H9 (cell line): ENCODE measurements at regions not wholly inside any gene's neighbourhood (a gene's known extent, or its start where the extent isn't known, plus 50 kb on each side); places are given as distances from the start of the nearest gene placed in this dataset.

Source experiments
- DNase-seq: peaks from one replicate; pipeline ENCODE4 v3.0.0-alpha.2; 2017
- H2AFZ ChIP-seq: one replicate; pipeline ENCODE4 v1.6.1; 2013; ENCODE audit warnings: mild to moderate bottlenecking, low read length, control low read depth, moderate library complexity
- H2AK5ac ChIP-seq: 2 replicates; pipeline ENCODE4 v1.6.1; 2013; ENCODE audit warnings: low read length, control low read depth, mixed read lengths; ENCODE audit not compliant: insufficient read length
- H2BK120ac ChIP-seq: one replicate; pipeline ENCODE4 v1.6.1; 2013; ENCODE audit warnings: low read depth, mild to moderate bottlenecking, low read length, control low read depth, inconsistent platforms; ENCODE audit not compliant: poor library complexity, severe bottlenecking
- H2BK12ac ChIP-seq: 2 replicates; pipeline ENCODE4 v1.6.1; 2013; ENCODE audit warnings: low read length, control low read depth, mixed read lengths, low read depth; ENCODE audit not compliant: insufficient read length
- H2BK15ac ChIP-seq: 2 replicates; pipeline ENCODE4 v1.6.1; 2013; ENCODE audit warnings: low read depth, low read length, control low read depth
- H2BK20ac ChIP-seq: one replicate; pipeline ENCODE4 v1.6.1; 2013; ENCODE audit warnings: low read depth, mild to moderate bottlenecking, low read length, control low read depth, inconsistent platforms; ENCODE audit not compliant: poor library complexity, severe bottlenecking
- H2BK5ac ChIP-seq: 2 replicates; pipeline ENCODE4 v1.6.1; 2013; ENCODE audit warnings: low read length, control low read depth, mixed read lengths; ENCODE audit not compliant: insufficient read length
- H3K14ac ChIP-seq: 2 replicates; pipeline ENCODE4 v1.6.1; 2013; ENCODE audit warnings: low read length, control low read depth; ENCODE audit not compliant: insufficient read depth
- H3K18ac ChIP-seq: 2 replicates; pipeline ENCODE4 v1.6.1; 2013; ENCODE audit warnings: low read depth, mild to moderate bottlenecking, mixed read lengths, low read length, control low read depth; ENCODE audit not compliant: insufficient read length
- H3K23ac ChIP-seq: 2 replicates; pipeline ENCODE4 v1.6.1; 2013; ENCODE audit warnings: low read length, control low read depth, mixed read lengths, low read depth; ENCODE audit not compliant: insufficient read length
- H3K23me2 ChIP-seq: 2 replicates; pipeline ENCODE4 v1.6.1; 2013; ENCODE audit warnings: low read depth, mild to moderate bottlenecking, mixed read lengths, low read length, control low read depth; ENCODE audit not compliant: insufficient read length, poor library complexity, severe bottlenecking
- H3K27ac ChIP-seq: 2 replicates; pipeline ENCODE4 v1.5.1; 2013; ENCODE audit warnings: low read length, control low read depth, mixed read lengths, low read depth; ENCODE audit not compliant: insufficient read length
- H3K27me3 ChIP-seq: 2 replicates; pipeline ENCODE4 v1.6.1; 2013; ENCODE audit warnings: low read length, control low read depth, inconsistent platforms; ENCODE audit not compliant: insufficient read depth
- H3K4ac ChIP-seq: 2 replicates; pipeline ENCODE4 v1.6.1; 2013; ENCODE audit warnings: low read depth, mild to moderate bottlenecking, control low read depth, inconsistent platforms, low read length, moderate library complexity
- H3K4me1 ChIP-seq: 2 replicates; pipeline ENCODE4 v1.6.1; 2013; ENCODE audit warnings: low read length, control low read depth, inconsistent platforms; ENCODE audit not compliant: insufficient read depth
- H3K4me2 ChIP-seq: 2 replicates; pipeline ENCODE4 v1.6.1; 2013; ENCODE audit warnings: low read length, control low read depth, mixed read lengths; ENCODE audit not compliant: insufficient read length, insufficient read depth
- H3K56ac ChIP-seq: 2 replicates; pipeline ENCODE4 v1.6.1; 2013; ENCODE audit warnings: low read depth, mild to moderate bottlenecking, mixed read lengths, low read length, control low read depth; ENCODE audit not compliant: insufficient read length
- H3K79me1 ChIP-seq: 2 replicates; pipeline ENCODE4 v1.6.1; 2013; ENCODE audit warnings: low read depth, mild to moderate bottlenecking, moderate library complexity, low read length, control low read depth, inconsistent platforms; ENCODE audit not compliant: insufficient read depth, poor library complexity, severe bottlenecking
- H3K79me2 ChIP-seq: 2 replicates; pipeline ENCODE4 v1.6.1; 2013; ENCODE audit warnings: low read length, control low read depth, inconsistent platforms; ENCODE audit not compliant: insufficient read depth
- H3K9ac ChIP-seq: 2 replicates; pipeline ENCODE4 v1.6.1; 2013; ENCODE audit warnings: low read length, control low read depth, mixed read lengths; ENCODE audit not compliant: insufficient read length; ENCODE audit errors: extremely low read depth
- H3K9me3 ChIP-seq: one replicate; pipeline ENCODE4 v1.6.1; 2013; ENCODE audit warnings: low read depth, low read length, inconsistent platforms; ENCODE audit not compliant: control insufficient read depth
- H3T11ph ChIP-seq: one replicate; pipeline ENCODE4 v1.6.1; 2013; ENCODE audit warnings: mild to moderate bottlenecking, low read length, control low read depth, inconsistent platforms
- H4K20me1 ChIP-seq: one replicate; pipeline ENCODE4 v1.6.1; 2013; ENCODE audit not compliant: control insufficient read depth, insufficient read length, insufficient read depth
- H4K5ac ChIP-seq: 2 replicates; pipeline ENCODE4 v1.6.1; 2013; ENCODE audit warnings: low read depth, mild to moderate bottlenecking, mixed read lengths, low read length, control low read depth; ENCODE audit not compliant: insufficient read length
- H4K8ac ChIP-seq: replicated peaks from 2 replicates; pipeline ENCODE4 v1.6.1; 2013; ENCODE audit warnings: low read length, control low read depth, mixed read lengths, low read depth; ENCODE audit not compliant: insufficient read length
- H4K91ac ChIP-seq: 2 replicates; pipeline ENCODE4 v1.6.1; 2013; ENCODE audit warnings: low read depth, mild to moderate bottlenecking, moderate library complexity, mixed read lengths, low read length, control low read depth; ENCODE audit not compliant: insufficient read length
- H3K27ac Mint-ChIP-seq, 3 experiments: 2 replicates in 2 of 3; 3 replicates in 1 of 3; pipeline ENCODE4 v1.8.0; 2020 to 2021; ENCODE audit warnings: mixed read lengths in 3 of 3, mild to moderate bottlenecking in 1 of 3, moderate library complexity in 1 of 3
- H3K27me3 Mint-ChIP-seq: 2 replicates; pipeline ENCODE4 v1.8.0; 2021; ENCODE audit warnings: low read depth, mild to moderate bottlenecking, moderate library complexity, mixed read lengths
- H3K36me3 Mint-ChIP-seq, 3 experiments: 2 replicates in 2 of 3; 3 replicates in 1 of 3; pipeline ENCODE4 v1.8.0; 2020 to 2021; ENCODE audit warnings: low read depth in 3 of 3, mixed read lengths in 3 of 3; ENCODE audit not compliant: insufficient read depth in 1 of 3
- H3K4me1 Mint-ChIP-seq, 2 experiments: 2 replicates each; pipeline ENCODE4 v1.8.0; 2020; ENCODE audit warnings: mixed read lengths in 2 of 2
- H3K4me3 Mint-ChIP-seq, 2 experiments: 2 replicates in 1 of 2; 3 replicates in 1 of 2; pipeline ENCODE4 v1.8.0; 2020 to 2021; ENCODE audit warnings: mild to moderate bottlenecking in 2 of 2, mixed read lengths in 2 of 2, moderate library complexity in 1 of 2
- H3K9me3 Mint-ChIP-seq, 2 experiments: 2 replicates in 1 of 2; 3 replicates in 1 of 2; pipeline ENCODE4 v1.8.0; 2020; ENCODE audit warnings: mild to moderate bottlenecking in 2 of 2, mixed read lengths in 2 of 2, moderate library complexity in 1 of 2
- CTCF ChIP-seq: fragments of 200-600 bp; sonication (generic); conservative IDR thresholded peaks from 3 replicates; pipeline ENCODE4 v1.8.0; 2021; ENCODE audit warnings: antibody characterized with exemption, mild to moderate bottlenecking
- WGBS: extraction: QIAGEN DNeasy Blood & Tissue Kit; methylation state at CpG from one replicate; pipeline ENCODE4 v1.1.7; 2013; ENCODE audit warnings: missing lambda C conversion rate, low lambda C conversion rate, mixed read lengths; ENCODE audit not compliant: insufficient read length; ENCODE audit errors: extremely low coverage; 5-methylcytosine and 5-hydroxymethylcytosine counted together

- Histone ChIP-seq H3K4me1 (no peaks in the 10 kb centered on the region), H4K5ac (no peak overlapping the region), H3K18ac (no peak overlapping the region), H3K9me3 (no peaks in the 10 kb centered on the region), H3K4ac (no peak overlapping the region), H2BK120ac (no peak overlapping the region), H3K9ac (no peak overlapping the region), H4K20me1 (no peaks in the 10 kb centered on the region), H3K23ac (no peak overlapping the region), H2BK12ac (no peak overlapping the region), H2AFZ (no peak overlapping the region), H3K14ac (no peak overlapping the region), H3K27me3 (no peaks in the 10 kb centered on the region), H4K8ac (no peak overlapping the region), H3K56ac (no peak overlapping the region), H4K91ac (no peak overlapping the region), H3K79me1 (no peaks in the 10 kb centered on the region), H2BK5ac (no peak overlapping the region), H3K79me2 (no peaks in the 10 kb centered on the region), H3K27ac (no peak overlapping the region), H2BK20ac (no peak overlapping the region), H2BK15ac (no peak overlapping the region), H2AK5ac (no peak overlapping the region), H3T11ph (no peak overlapping the region), H3K23me2 (no peaks in the 10 kb centered on the region), H3K4me2 (no peak overlapping the region)
- peaks cover under 1 to 9% of the 10 kb centered on the region in 2 experiments; a peak in 4 of 5 replicates for H3K9me3 Mint-ChIP-seq
- TF ChIP-seq CTCF = no peak
- H3K27me3 Mint-ChIP-seq = peaks cover 13% of the 10 kb centered on the region
- H3K4me3 Mint-ChIP-seq = no peak overlapping the region
- no peak for DNase-seq
- no CpG with 5 or more reads among the region's 5 CpGs for WGBS
- H3K4me1 Mint-ChIP-seq = peaks cover 11 to 21% of the 10 kb centered on the region in 2 experiments
- no peak overlapping the region for H3K27ac Mint-ChIP-seq
- H3K36me3 Mint-ChIP-seq = peaks cover 0 to 5% (median 0%) of the 10 kb centered on the region in 3 experiments; a peak in 3 of 7 replicates
Measured at GRCh38 chr9:129375845-129376244, 197.8 kb upstream of the IER5L start.
